Gastrocnemius medialis (tissue), 4 donors: ENCODE measurements at regions not wholly inside any gene's neighbourhood (a gene's known extent, or its start where the extent isn't known, plus 50 kb on each side); places are given as distances from the start of the nearest gene placed in this dataset.
"Not testable (repeated sequence)": the region's sequence is repeated elsewhere in the genome, so short reads cannot be mapped to it uniquely, and the experiment has no call there.

ENCODE experiments used
- ATAC-seq, 2 donors: fragments of 150-250 bp; one replicate each; pipeline ENCODE4 v1.9.1; 2016
- DNase-seq, 2 donors: peaks; one replicate each; pipeline ENCODE4 v3.0.0-alpha.2; 2019
- H3K27ac ChIP-seq, 4 donors: fragments of 200-600 bp; sonication (generic); 1 replicate in 1 of 4; 2 replicates in 3 of 4; pipeline ENCODE4 v1.5.1; 2016 to 2018; ENCODE audit warnings: mild to moderate bottlenecking in 2 of 4, moderate library complexity in 1 of 4
- H3K27me3 ChIP-seq, 3 donors: fragments of 200-600 bp; sonication (generic) in 2 of 3; 1 replicate in 1 of 3; 2 replicates in 2 of 3; pipeline versions ENCODE4 v1.5.1 to v1.6.0; 2016 to 2019; ENCODE audit warnings: mild to moderate bottlenecking in 1 of 3, moderate library complexity in 1 of 3
- H3K36me3 ChIP-seq, 2 donors: fragments of 200-600 bp; sonication (generic) in 1 of 2; one replicate each; pipeline ENCODE4 v1.5.1; 2017 to 2018
- H3K4me1 ChIP-seq, 2 donors: fragments of 200-600 bp; sonication (generic) in 1 of 2; one replicate each; pipeline ENCODE4 v1.5.1; 2016 to 2017; ENCODE audit warnings: mild to moderate bottlenecking in 2 of 2
- H3K4me3 ChIP-seq, 4 donors: fragments of 200-600 bp; sonication (generic) in 3 of 4; 1 replicate in 1 of 4; 2 replicates in 3 of 4; pipeline ENCODE4 v1.5.1; 2016 to 2019; ENCODE audit warnings: mild to moderate bottlenecking in 2 of 4
- H3K9me3 ChIP-seq, 3 donors: fragments of 200-600 bp; sonication (generic) in 2 of 3; 1 replicate in 1 of 3; 2 replicates in 2 of 3; pipeline ENCODE4 v1.5.1; 2016 to 2019
- POLR2A ChIP-seq, 2 donors: fragments of 450-650 bp; IDR thresholded peaks; one replicate each; pipeline ENCODE4 v1.6.1; 2017; ENCODE audit warnings: antibody characterized with exemption in 2 of 2, mild to moderate bottlenecking in 2 of 2, moderate library complexity in 2 of 2
- in situ Hi-C, 4 donors: fragments of 200-750 bp; cut with MboI; loops; one replicate each; pipeline versions ENCODE4 v1.15.0 to v1.8.0; 2017; ENCODE audit warnings: low sequenced_read_pairs in 4 of 4
- intact Hi-C: fragments of 100-400 bp; cut with DNase I; formaldehyde crosslinking; loops from one replicate; pipeline ENCODE4 v1.15.1; 2023; ENCODE audit warnings: low total_unique reads
- TF ChIP-seq, protein P1 (sequence below), 5 experiments: fragments of 450-650 bp in 3 of 5; fragments of 200-600 bp in 2 of 5; sonication (generic) in 2 of 5; IDR thresholded peaks in 4 of 5; conservative IDR thresholded peaks in 1 of 5; 1 replicate in 4 of 5; 2 replicates in 1 of 5; pipeline ENCODE4 v1.5.1; 2016 to 2019; ENCODE audit warnings: antibody characterized with exemption in 5 of 5, mild to moderate bottlenecking in 3 of 5, moderate library complexity in 3 of 5

- Histone ChIP-seq H3K9me3 (no peaks in the 10 kb centered on the region), H3K4me1 (no peaks in the 10 kb centered on the region), H3K4me3 (no peak overlapping the region), H3K27me3 (no peaks in the 10 kb centered on the region), H3K27ac (no peak overlapping the region), H3K36me3 (no peaks in the 10 kb centered on the region)
- in situ Hi-C loops (no loop called here), intact Hi-C loops (no loop called here)
- no peak for ATAC-seq
- DNase-seq, result no peak
- TF ChIP-seq, protein P1, sequence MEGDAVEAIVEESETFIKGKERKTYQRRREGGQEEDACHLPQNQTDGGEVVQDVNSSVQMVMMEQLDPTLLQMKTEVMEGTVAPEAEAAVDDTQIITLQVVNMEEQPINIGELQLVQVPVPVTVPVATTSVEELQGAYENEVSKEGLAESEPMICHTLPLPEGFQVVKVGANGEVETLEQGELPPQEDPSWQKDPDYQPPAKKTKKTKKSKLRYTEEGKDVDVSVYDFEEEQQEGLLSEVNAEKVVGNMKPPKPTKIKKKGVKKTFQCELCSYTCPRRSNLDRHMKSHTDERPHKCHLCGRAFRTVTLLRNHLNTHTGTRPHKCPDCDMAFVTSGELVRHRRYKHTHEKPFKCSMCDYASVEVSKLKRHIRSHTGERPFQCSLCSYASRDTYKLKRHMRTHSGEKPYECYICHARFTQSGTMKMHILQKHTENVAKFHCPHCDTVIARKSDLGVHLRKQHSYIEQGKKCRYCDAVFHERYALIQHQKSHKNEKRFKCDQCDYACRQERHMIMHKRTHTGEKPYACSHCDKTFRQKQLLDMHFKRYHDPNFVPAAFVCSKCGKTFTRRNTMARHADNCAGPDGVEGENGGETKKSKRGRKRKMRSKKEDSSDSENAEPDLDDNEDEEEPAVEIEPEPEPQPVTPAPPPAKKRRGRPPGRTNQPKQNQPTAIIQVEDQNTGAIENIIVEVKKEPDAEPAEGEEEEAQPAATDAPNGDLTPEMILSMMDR (IDR thresholded peaks at IDR 0.05 in 4 of 5, conservative IDR thresholded peaks at IDR 0.05 in 1 of 5), result no peak
- no peak for TF ChIP-seq POLR2A (IDR thresholded peaks at IDR 0.05)
Observed at GRCh38 chr1:173344034-173344743, 132.9 kb upstream of the PRDX6 start.

- no peak for TF ChIP-seq POLR2A (IDR thresholded peaks at IDR 0.05)
- TF ChIP-seq, protein P1 (IDR thresholded peaks at IDR 0.05 in 4 of 5, conservative IDR thresholded peaks at IDR 0.05 in 1 of 5), result no peak
- Histone ChIP-seq H3K27me3 (no peaks in the 10 kb centered on the region), H3K27ac (no peak overlapping the region), H3K9me3 (no peaks in the 10 kb centered on the region), H3K4me3 (no peak overlapping the region), H3K36me3 (no peaks in the 10 kb centered on the region), H3K4me1 (no peaks in the 10 kb centered on the region)
- no peak for ATAC-seq
- in situ Hi-C loops, result no loop called here
- no peak for DNase-seq
- intact Hi-C loops, result no loop called here
Observed at GRCh38 chr1:173347282-173347818, 129.8 kb upstream of the PRDX6 start.

- H3K4me3 ChIP-seq, H3K27ac ChIP-seq, H3K36me3 ChIP-seq, H3K4me1 ChIP-seq, DNase-seq, in situ Hi-C loops, H3K27me3 ChIP-seq, ATAC-seq, intact Hi-C loops, H3K9me3 ChIP-seq: not testable (repeated sequence)
Observed at GRCh38 chr1:173352635-173353034, 124.5 kb upstream of the PRDX6 start.

DNA sequence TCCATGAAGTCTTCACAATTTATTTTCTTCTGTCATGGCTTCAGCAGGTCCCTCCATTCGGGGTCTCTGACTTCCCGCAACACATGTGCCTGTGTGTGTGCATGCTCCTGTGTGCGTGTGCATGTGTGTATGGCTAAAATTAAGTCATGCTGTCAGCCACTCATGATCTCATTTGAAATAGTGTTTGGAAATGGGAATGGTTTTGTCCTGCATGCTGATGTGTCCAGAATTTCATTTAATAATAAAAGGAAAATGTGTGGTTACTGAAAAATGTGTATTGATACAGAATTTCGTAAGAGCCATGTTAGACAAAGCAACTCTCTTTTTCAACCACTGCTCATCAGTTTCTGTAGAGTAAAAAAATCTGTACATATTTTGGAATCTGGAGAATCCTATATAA is 123.8 kb upstream of the PRDX6 start:
- TF ChIP-seq POLR2A (IDR thresholded peaks at IDR 0.05), result no peak
- TF ChIP-seq, protein P1 (IDR thresholded peaks at IDR 0.05 in 4 of 5, conservative IDR thresholded peaks at IDR 0.05 in 1 of 5), result no peak
- DNase-seq, result no peak
- no peak for ATAC-seq
- no peak overlapping the region for H3K4me3 ChIP-seq
- H3K27me3 ChIP-seq, result no peaks in the 10 kb centered on the region
- H3K27ac ChIP-seq, result no peak overlapping the region
- no peaks in the 10 kb centered on the region for H3K36me3 ChIP-seq
- in situ Hi-C loops (no loop called here), intact Hi-C loops (no loop called here)
- H3K4me1 ChIP-seq, result no peaks in the 10 kb centered on the region
- H3K9me3 ChIP-seq, result no peaks in the 10 kb centered on the region

- TF ChIP-seq, protein P1 (IDR thresholded peaks at IDR 0.05 in 4 of 5, conservative IDR thresholded peaks at IDR 0.05 in 1 of 5), result no peak
- no peak for TF ChIP-seq POLR2A (IDR thresholded peaks at IDR 0.05)
- DNase-seq, result no peak
- Histone ChIP-seq H3K27me3 (no peaks in the 10 kb centered on the region), H3K36me3 (no peaks in the 10 kb centered on the region), H3K4me3 (no peak overlapping the region), H3K4me1 (no peaks in the 10 kb centered on the region), H3K27ac (no peak overlapping the region), H3K9me3 (no peaks in the 10 kb centered on the region)
- intact Hi-C loops, result no loop called here
- ATAC-seq, result no peak
- in situ Hi-C loops, result no loop called here
Observed at GRCh38 chr1:173354937-173355280, 122.2 kb upstream of the PRDX6 start.
